Embryonic facial prominence (tissue), 1 donor: ENCODE measurements at regions not wholly inside any gene's neighbourhood (a gene's known extent, or its start where the extent isn't known, plus 50 kb on each side); places are given as distances from the start of the nearest gene placed in this dataset.
"Not testable (repeated sequence)": the region's sequence is repeated elsewhere in the genome, so short reads cannot be mapped to it uniquely, and the experiment has no call there.

Source experiments
- DNase-seq: peaks from one replicate; pipeline ENCODE4 v3.0.0-alpha.2; 2016; ENCODE audit errors: extremely low spot score

DNA sequence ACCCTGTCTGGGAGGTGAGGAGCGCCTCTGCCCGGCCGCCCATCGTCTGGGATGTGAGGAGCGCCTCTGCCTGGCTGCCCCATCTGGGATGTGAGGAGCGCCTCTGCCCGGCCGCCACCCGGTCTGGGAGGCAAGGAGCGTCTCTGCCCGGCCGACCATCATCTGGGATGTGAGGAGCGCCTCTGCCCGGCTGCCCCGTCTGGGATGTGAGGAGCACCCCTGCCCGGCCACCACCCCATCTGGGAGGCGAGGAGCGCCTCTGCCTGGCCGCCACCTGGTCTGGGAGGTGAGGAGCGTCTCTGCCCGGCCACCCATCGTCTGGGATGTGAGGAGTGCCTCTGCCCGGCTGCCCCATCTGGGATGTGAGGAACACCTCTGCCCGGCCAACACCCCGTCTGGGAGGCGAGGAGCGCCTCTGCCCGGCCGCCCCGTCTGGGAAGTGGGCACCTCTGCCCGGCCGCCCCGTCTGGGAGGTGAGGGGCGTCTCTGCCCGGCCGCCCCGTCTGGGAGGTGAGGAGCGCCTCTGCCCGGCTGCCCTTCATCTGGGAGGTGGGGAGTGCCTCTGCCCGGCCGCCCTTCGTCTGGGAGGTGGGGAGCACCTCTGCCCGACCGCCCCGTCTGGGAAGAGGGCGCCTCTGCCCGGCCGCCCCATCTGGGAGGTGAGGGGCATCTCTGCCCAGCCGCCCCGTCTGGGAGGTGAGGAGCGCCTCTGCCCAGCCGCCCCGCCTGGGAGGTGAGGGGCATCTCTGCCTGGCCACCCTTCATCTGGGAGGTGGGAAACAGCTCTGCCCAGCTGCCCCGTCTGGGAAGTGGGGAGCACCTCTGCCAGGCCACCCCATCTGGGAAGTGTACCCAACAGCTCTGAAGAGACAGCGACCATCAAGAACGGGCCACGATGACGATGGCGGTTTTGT is 399.7 kb downstream of the CAAP1 start:
- DNase-seq = not testable (repeated sequence)

DNA sequence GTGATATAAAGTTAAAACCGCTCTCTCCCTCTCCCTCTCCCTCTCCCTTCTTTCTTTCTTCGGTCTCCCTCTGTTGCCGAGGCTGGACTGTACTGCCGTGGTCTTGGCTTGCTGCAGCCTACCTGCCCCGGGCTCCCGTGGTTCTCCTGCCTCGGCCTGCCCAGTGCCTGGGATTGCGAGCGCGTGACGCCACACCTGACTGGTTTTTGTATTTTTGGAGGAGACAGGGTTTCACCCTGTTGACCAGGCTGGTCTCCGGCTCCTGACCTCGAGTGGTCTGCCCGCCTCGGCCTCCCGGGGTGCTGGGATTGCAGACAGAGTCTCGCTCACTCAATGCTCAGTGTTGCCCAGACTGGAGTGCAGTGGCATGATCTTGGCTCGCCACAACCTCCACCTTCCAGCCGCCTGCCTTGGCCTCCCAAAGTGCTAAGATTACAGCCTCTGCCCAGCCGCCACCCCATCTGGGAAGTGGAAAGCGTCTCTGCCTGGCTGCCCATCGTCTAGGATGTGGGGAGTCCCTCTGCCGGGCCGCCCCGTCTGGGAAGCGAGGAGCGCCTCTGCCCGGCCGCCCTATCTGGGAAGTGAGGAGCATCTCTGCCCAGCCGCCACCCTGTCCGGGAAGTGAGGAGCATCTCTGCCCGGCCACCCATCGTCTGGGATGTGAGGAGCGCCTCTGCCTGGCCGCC is 400.5 kb downstream of the CAAP1 start:
- not testable (repeated sequence) for DNase-seq

DNA sequence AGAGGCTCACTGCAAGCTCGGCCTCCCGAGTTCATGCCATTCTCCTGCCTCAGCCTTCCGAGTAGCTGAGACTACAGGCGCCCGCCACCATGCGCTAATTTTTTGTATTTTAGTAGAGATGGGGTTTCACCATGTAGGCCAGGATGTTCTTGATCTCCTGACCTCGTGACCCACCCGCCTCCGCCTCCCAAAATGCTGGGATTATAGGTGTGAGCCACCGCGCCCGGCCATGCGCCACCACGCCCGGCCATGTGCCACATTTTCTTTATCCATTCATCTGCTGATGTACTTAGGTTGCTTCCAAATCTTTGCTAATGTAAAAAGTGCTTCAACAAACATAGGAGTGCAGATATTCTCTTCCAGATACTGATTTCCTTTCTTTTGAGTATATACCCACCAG is 408.6 kb downstream of the CAAP1 start:
- no peak for DNase-seq

DNA sequence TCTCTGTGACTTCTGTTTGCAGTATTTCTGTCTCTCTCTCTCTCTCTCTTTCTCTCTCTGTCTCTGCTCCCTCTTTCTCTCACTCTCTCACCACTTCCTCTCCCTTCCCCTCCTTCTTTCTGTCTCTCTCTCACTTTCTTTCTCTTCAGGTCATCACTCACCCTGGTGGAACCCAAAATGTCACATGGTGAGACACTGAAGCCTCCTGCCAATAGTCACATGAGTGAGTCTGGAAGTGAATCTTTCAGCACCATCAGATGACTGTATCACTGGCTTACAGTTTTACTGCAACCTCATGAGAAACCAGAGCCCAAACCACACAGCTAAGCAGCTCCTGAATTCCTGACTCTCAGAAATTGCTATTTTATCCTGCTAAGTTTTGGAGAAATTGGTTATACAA is 414.6 kb downstream of the CAAP1 start:
- DNase-seq = no peak

DNA sequence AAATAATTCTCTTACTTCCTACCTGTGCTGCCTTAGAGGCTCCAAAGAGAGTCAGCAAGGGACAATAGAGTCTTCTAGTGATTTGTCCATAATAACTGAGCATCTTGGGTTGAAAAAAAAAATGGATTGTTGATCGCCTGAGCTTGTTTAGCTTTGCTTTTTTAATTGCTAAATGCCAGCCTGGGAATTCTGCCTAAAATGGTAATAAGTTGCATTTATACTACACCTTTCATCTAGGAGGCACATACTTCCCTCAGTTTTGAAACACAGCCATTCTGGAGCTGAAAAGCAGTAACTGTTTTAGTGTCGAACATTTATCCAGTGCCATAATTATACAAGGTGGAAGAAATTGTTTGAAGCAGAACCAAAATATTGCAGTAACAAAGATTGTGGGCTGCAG is 421.3 kb downstream of the CAAP1 start:
- no peak for DNase-seq

DNA sequence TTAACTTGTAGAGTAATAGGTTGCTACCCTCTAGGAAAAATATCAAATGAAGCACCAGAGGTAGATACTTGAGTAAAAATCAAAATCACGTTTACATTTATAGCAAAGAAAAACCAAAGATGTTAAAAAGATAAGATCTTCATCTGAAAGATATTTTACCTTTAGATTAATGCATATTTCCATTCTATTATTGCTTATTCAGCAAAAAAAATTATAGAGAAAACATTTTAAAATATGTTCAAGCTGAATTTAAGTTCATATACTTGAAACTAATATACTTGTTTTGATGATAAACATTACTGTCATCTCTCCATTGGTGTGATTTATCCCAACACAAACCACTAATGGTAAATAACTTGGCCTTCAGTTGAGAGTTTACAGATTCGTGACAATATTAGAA is 422.3 kb downstream of the CAAP1 start:
- DNase-seq = no peak

DNA sequence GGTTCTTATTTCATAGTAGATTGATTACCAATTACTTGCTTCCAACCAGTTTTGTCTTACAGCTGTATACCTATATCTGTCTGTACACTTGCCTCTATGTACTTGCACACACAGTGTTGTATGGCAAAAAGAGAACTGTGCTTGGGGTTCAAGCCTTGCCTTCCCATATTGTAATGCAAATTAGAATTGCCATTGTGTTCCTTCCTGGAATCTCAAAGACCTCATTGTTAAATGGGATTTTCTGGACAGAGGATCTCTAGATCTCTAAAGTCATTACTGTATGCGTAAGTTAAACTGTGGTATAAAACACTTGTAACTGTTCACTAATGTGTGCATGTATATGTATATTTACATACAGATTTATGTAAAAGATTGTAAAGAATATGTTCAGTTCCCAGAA is 428.8 kb downstream of the CAAP1 start:
- no peak for DNase-seq

DNA sequence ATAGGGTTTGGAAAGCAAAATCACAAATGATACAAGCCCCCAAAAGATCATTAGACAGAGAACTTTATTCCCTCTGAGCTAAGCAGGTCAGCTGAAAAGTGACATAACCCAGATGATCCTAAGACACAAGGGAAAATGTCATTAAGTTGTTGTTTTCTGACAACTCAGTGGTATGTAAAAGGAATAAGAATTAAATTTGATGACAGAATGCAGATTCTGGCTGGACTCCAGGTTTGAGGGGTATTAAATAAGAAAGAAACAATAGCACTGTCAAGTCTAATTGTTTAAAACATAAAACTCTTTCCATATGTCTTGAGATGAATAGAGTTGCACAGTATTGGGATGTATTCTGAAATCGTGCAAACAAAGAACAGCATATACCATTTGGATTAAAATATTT is 429.9 kb downstream of the CAAP1 start:
- DNase-seq = no peak

DNA sequence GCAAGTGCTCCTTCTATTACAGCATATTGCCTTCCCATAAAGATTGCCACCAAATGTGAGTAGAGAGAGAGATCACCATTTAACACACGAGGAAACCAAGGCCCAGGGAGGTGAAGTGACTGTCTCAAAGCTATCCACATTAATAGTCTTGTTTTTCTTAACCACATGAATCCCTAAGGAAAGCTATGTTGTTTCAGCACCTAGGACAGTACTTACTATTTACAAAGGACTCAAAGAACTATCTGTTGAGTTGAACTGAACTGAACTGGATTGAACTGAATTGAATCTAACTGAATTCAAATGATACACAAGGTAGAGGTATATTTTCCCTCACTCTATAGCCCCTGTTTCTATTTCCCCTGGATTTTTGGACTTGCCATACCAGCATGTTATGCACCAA is 430.4 kb downstream of the CAAP1 start:
- no peak for DNase-seq

DNA sequence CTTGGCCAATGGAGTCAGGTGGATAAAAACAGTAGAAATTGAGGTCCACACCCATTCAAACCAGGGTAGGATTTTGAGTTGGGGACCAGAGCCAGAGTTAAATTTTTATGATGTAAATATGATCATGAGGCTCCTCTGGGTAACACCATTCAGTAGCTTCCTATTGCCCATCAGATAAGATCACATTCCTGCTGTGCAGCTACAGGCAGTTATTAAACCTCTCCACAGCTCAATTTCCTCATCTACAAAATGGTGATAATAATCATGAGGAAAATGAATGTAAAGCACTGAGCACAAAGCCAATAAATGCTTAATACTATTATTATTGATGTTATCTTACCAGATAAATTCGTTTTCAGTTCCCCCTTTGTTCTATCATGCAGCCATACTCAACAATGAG is 432.0 kb downstream of the CAAP1 start:
- DNase-seq = no peak

DNA sequence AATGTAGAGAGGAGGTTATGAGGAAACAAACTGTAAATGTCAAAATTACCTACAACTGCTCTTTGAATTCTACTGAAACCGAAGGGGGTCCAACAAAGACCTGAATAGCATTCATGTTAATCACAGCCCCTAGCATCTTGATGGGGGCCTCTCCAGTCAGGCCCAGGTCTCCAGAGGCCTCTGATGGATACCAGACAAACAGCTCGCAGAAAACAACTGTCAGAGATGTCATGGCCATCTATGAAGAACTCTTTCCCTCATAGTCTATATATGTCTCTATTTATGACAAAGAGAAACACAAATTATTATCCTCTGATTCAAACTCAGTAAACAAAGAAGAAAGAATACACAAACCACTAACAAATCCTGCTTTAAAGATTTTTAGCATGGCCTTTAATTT is 432.6 kb downstream of the CAAP1 start:
- no peak for DNase-seq

DNA sequence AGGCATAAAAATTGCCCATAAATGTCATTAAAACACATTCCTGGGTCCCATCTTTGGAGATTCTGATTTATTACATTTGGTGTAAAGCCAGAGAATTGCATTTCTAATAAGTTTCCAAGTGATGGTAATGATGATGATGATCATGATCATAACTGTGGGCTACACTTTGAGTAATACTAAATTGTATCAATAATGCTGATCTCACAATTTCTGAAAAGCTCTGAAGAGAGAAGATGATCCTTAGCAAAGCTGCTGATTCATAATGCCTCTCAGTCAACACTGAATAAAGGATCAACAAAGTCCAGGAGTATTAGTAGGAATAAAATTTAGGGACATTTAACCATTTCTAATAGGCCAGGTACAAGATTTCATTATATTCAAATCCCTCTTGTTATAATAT is 434.5 kb downstream of the CAAP1 start:
- no peak for DNase-seq

DNA sequence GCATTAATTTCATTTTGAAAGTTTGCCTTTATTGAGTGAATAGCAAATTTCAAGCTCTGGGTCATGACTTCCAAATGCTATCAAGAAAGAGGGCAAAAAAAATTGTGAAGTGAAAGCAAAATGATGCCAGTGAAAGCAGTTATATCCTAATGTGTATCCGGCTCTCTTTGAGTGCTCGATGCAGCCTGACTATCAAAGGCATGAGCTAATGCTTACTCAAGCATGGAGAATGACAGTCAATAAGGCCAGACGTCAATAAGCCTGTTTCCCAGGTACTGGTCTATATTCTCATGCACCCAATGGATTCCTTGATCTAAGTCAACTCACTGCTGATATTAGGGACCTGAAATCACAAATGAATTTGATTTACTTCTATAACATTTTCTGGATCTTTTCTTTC is 435.5 kb downstream of the CAAP1 start:
- no peak for DNase-seq

DNA sequence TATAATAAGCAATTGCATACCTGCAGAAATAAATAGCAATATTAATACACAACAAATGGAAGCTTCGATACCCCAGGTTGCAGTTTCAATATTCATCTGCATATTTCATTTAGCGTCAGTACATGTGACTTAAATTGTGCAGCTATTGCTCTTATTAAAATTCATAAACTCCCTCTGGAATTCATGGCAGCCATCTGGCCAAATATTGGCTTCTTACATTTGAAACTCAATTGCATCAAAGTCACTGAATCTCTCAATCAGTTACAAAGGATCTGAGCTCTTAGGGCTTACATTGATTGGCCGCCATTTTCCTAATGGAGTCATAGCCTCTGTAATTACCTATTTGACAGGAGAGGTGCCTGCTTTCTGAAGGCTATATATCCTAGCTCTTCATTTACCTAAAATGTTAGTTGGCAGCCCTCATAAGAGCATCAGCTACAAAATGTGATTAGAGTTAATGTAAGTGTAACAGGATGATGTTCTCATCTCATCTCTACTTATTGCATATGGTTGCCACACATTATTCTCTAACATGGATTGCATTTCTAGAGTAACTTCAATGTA is 453.5 kb downstream of the CAAP1 start:
- DNase-seq = no peak

DNA sequence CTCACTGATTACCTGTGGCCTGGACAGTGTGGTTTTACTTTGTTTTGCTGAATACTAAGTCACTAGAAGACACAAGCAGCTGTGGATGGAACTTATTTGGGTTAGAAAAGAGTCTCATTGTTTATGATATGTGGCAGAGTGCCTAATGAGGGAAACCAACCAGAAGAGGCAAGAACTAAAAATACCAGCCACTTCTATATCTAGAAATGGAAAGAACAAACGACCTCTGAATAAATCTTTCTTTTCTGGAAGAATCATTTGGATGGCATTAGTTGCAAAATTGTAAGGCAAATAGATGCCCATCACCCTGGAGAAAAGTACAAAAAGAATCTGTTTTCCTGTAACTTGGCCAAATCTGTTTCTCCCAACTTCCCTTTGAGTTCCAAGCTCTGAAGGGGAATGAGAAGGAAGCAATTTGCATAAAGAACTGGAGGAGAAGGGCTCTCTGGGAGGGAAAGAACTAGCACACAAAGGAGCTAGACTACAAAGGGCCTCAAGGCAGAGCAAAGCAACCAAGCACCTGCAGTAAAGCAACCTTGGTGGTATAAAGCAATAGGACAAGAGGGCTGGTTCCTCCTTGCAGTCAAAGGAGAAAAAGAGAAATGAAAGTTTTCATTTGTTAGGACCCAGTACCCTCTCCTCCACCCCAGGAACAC is 455.4 kb downstream of the CAAP1 start:
- DNase-seq = no peak

DNA sequence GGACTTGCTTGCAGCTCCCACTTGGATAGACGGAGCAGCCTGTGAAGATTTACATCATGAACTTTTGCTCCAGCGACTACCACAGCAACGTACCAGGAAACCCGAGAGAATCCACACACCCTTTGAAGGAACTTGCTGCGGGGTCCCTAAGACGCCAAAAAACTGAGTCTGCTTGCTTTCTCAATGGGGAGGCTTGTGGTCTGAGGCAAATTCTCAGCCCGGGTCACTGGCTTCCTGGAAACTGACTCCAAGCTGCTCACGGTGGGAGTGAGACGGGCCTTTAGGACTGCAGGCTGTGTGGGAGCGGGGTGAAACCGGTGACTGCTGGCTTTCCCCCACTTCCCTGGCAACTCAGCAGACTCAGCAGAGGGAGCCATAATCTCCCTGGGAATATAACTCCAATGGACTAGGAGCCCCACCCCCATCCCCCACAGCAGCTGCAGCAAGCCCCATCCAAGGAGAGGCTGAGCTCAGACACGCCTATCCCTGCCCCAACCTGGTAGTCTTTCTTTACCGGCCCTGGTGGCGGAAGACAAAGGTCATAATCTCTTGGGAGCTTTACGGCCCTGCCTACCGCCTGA is 466.0 kb downstream of the CAAP1 start:
- DNase-seq = no peak

DNA sequence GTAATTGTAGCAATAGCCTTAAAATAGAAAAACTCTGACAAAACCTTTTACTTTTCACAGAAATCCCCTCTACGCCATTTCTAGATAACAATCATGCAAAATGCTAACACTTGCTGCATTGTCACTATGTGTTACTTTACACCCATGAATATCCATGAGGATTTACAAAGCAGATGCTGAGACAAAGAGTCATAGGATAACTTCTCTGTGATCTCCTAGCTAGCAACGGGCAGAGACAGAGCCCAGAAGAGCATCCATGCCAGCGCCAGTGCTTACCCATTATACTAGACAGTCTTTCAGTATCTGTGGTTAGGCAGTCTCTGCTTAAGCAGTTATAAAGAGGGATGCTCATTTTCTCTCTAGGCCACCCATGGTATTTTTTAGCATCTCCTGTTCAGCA is 474.1 kb downstream of the CAAP1 start:
- no peak for DNase-seq

DNA sequence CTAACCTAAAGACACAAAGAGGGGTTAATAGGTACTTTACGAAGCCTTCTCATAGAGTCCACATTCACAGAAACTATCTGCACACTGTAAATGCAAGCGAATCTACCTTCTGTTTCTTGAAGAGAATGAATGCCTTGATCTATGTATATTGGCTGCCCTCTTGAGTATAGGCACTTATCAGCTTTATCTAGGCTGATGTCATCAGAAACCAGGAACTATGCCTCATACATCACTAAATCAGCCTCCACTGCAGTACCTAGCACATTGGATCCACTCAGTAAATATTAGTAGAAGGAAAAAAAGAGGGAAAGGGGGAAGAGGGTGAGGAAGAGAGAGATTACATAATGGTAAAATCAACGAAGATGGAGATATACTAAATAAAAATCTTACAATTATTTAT is 477.1 kb downstream of the CAAP1 start:
- DNase-seq = no peak

DNA sequence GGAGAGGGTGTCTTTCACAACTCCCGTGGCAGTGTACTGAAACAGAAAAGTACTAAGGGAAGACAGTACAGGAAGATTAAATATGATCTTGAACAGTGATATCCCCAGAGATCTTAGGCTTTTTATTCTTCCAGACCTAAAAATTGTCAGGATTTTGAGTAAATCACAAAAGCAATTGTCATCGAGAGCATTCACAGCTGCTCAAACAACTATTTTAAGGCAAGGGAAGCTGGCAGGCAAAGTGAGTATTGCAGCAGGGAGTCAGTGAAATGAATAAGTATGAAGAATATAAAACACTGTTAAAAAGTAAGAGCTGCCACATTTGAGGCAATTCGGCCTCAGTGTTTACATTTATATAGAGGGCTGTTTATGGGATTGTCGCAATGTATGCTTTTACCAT is 479.0 kb downstream of the CAAP1 start:
- DNase-seq = no peak

DNA sequence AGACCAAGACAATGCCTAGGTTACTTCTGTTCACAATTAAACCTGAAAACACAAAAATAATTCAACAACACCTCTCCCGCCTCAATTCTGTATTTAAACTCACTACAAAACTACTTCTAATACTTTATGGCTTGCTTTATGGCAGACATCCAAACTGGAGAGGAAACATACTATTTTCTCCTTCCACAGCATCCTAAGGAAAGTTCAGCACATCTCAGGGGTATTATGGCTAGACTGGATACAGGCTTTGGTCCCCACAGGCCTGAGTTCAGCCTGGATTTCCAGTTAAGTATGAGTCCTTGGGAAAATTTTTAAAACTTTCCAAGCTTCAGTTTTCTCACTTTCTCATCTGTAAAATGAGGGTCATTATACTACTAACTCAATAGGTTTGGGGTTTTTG is 480.2 kb downstream of the CAAP1 start:
- no peak for DNase-seq

DNA sequence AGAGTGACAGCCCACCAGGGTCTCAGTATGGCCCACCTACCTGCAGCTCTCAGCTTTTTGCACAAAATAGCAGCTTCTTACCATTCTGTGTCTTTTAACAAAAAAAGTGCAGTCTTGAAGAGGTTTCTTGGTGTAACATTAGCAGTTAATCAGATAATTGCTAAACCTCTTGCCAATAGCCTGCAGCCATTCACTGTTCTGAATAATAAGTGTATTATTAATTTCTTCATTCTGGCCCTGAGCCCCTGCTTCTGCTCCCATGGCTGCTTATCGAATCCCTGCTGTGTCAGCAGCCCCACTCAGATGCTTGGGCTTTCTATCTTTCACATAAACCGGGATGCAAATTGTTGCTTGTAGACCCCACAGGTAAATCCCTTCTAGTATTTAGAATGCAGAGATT is 485.9 kb downstream of the CAAP1 start:
- DNase-seq = no peak

DNA sequence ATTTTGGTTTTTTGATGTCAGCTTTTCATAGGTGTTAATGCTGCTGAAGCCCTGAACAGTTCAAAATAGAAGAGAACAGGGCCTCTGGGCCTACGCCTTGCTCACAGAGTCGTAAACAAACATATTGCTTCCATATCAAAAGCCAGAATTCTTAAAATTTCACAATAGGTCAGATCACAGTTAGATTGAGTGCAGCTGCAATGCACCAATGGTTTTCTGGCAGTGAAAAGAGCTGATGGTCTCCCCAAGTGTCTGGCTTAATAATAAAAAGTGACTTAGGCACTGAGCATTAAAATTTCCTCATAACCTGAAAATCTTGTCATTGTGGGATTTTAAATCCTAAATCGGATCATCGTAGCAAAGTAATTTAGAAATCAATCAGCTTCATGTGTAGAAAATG is 493.0 kb downstream of the CAAP1 start:
- no peak for DNase-seq
